GM23338 (cell line): ENCODE measurements at regions not wholly inside any gene's neighbourhood (a gene's known extent, or its start where the extent isn't known, plus 50 kb on each side); places are given as distances from the start of the nearest gene placed in this dataset.

Source experiments
- ATAC-seq: fragments of 200-7000 bp; cut with Tn5 transposase; 3 replicates; pipeline ENCODE4 v1.9.1; 2020
- DNase-seq: peaks from one replicate; pipeline ENCODE4 v3.0.0-alpha.2; 2015; ENCODE audit warnings: low spot score
- H2AFZ ChIP-seq: fragments of 200-600 bp; sonication (generic); 2 replicates; pipeline ENCODE4 v1.8.0; 2016; ENCODE audit warnings: antibody characterized with exemption, mild to moderate bottlenecking, moderate library complexity
- H3F3A ChIP-seq: fragments of 200-600 bp; sonication (generic); replicated peaks from 2 replicates; pipeline ENCODE4 v1.8.0; 2017; ENCODE audit warnings: antibody characterized with exemption, mixed run types, low read depth
- H3K27ac ChIP-seq: fragments of 200-600 bp; sonication (generic); 2 replicates; pipeline ENCODE4 v1.6.1; 2016; ENCODE audit warnings: low read depth
- H3K27me3 ChIP-seq: fragments of 200-600 bp; sonication (generic); 2 replicates; pipeline ENCODE4 v1.8.0; 2016; ENCODE audit warnings: mild to moderate bottlenecking, mixed run types, moderate library complexity; ENCODE audit not compliant: insufficient read depth
- H3K36me3 ChIP-seq: fragments of 200-600 bp; sonication (generic); 2 replicates; pipeline ENCODE4 v1.8.0; 2016; ENCODE audit warnings: mild to moderate bottlenecking; ENCODE audit not compliant: insufficient read depth
- H3K4me1 ChIP-seq: fragments of 200-600 bp; sonication (generic); 2 replicates; pipeline ENCODE4 v1.8.0; 2016; ENCODE audit warnings: mild to moderate bottlenecking, moderate library complexity; ENCODE audit not compliant: insufficient read depth
- H3K4me2 ChIP-seq: fragments of 200-600 bp; sonication (generic); 2 replicates; pipeline ENCODE4 v1.7.1; 2017; ENCODE audit warnings: mixed run types
- H3K4me3 ChIP-seq: fragments of 200-600 bp; sonication (generic); 2 replicates; pipeline ENCODE4 v1.6.1; 2016; ENCODE audit warnings: mixed run types
- H3K79me2 ChIP-seq: fragments of 200-600 bp; sonication (generic); replicated peaks from 2 replicates; pipeline ENCODE4 v1.8.0; 2017; ENCODE audit warnings: mild to moderate bottlenecking; ENCODE audit not compliant: insufficient read depth
- H3K9me2 ChIP-seq: fragments of 200-600 bp; sonication (generic); 2 replicates; pipeline ENCODE4 v1.8.0; 2017; ENCODE audit not compliant: insufficient read depth
- H4K20me1 ChIP-seq: fragments of 200-600 bp; sonication (generic); replicated peaks from 2 replicates; pipeline ENCODE4 v1.8.0; 2017; ENCODE audit warnings: mild to moderate bottlenecking; ENCODE audit not compliant: insufficient read depth
- H3K27ac Mint-ChIP-seq: 2 replicates; pipeline ENCODE4 v1.8.0; 2020; ENCODE audit warnings: inconsistent platforms, mild to moderate bottlenecking, moderate library complexity, mixed read lengths
- H3K27me3 Mint-ChIP-seq: 3 replicates; pipeline ENCODE4 v1.8.0; 2022; ENCODE audit warnings: low read depth, mild to moderate bottlenecking, moderate library complexity, mixed read lengths, inconsistent platforms; ENCODE audit not compliant: insufficient read depth, poor library complexity
- H3K36me3 Mint-ChIP-seq: 3 replicates; pipeline ENCODE4 v1.8.0; 2021; ENCODE audit warnings: low read depth, mild to moderate bottlenecking, inconsistent platforms, moderate library complexity, mixed read lengths
- H3K4me1 Mint-ChIP-seq: 3 replicates; pipeline ENCODE4 v1.8.0; 2020; ENCODE audit warnings: mild to moderate bottlenecking, inconsistent platforms, mixed read lengths
- H3K4me3 Mint-ChIP-seq: 3 replicates; pipeline ENCODE4 v1.8.0; 2021; ENCODE audit warnings: moderate library complexity, mild to moderate bottlenecking, inconsistent platforms, mixed read lengths
- H3K9me3 Mint-ChIP-seq: 3 replicates; pipeline ENCODE4 v1.8.0; 2020; ENCODE audit warnings: moderate library complexity, mild to moderate bottlenecking, inconsistent platforms, mixed read lengths
- CREB1 ChIP-seq: fragments of 250-450 bp; sonication (Bioruptor Pico); IDR thresholded peaks from 2 replicates; pipeline ENCODE4 v1.5.0; 2020; ENCODE audit warnings: low read depth, mild to moderate bottlenecking, moderate library complexity
- POLR2AphosphoS5 ChIP-seq: IDR thresholded peaks from 2 replicates; pipeline ENCODE4 v1.6.1; 2016; ENCODE audit warnings: antibody characterized with exemption, low read depth
- REST ChIP-seq: IDR thresholded peaks from one replicate; pipeline ENCODE4 v1.6.1; 2018; ENCODE audit warnings: antibody characterized with exemption; ENCODE audit not compliant: unreplicated experiment
- TF ChIP-seq, protein P1 (sequence below), 2 experiments: fragments of 200-600 bp in 1 of 2; sonication (generic) in 1 of 2; conservative IDR thresholded peaks; 2 replicates each; pipeline versions ENCODE4 v1.5.1 to v1.6.1; 2016 to 2017; ENCODE audit warnings: antibody characterized with exemption in 2 of 2, low read depth in 2 of 2, mild to moderate bottlenecking in 2 of 2, moderate library complexity in 1 of 2

GRCh38 chr21:20396798-20397197, 601.4 kb upstream of the NCAM2 start (continued):
- no peak for TF ChIP-seq REST

GRCh38 chr21:20404915-20405314, 593.3 kb upstream of the NCAM2 start:
- TF ChIP-seq, protein P1, sequence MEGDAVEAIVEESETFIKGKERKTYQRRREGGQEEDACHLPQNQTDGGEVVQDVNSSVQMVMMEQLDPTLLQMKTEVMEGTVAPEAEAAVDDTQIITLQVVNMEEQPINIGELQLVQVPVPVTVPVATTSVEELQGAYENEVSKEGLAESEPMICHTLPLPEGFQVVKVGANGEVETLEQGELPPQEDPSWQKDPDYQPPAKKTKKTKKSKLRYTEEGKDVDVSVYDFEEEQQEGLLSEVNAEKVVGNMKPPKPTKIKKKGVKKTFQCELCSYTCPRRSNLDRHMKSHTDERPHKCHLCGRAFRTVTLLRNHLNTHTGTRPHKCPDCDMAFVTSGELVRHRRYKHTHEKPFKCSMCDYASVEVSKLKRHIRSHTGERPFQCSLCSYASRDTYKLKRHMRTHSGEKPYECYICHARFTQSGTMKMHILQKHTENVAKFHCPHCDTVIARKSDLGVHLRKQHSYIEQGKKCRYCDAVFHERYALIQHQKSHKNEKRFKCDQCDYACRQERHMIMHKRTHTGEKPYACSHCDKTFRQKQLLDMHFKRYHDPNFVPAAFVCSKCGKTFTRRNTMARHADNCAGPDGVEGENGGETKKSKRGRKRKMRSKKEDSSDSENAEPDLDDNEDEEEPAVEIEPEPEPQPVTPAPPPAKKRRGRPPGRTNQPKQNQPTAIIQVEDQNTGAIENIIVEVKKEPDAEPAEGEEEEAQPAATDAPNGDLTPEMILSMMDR (conservative IDR thresholded peaks at IDR 0.05; ENCODE audit: low read depth in 2 of 2): 0 out of 4 replicates have a peak, but pooled peaks of 1 of the 2 experiments have one; percentile 9
- no peak for TF ChIP-seq POLR2AphosphoS5
- Histone ChIP-seq H3K4me3 (no peak overlapping the region), H3K27me3 (no peaks in the 10 kb centered on the region), H3K4me1 (peaks cover 4% of the 10 kb centered on the region; the same call in 1 of the 2 replicates), H3K9me2 (peaks cover 7% of the 10 kb centered on the region; the same call in 1 of the 2 replicates), H3K79me2 (no peaks in the 10 kb centered on the region), H3K36me3 (no peaks in the 10 kb centered on the region), H3K27ac (no peak overlapping the region), H2AFZ (peak overlapping the region; percentile 24; the same call in 1 of the 2 replicates), H3K4me2 (no peak overlapping the region), H3F3A (no peaks in the 10 kb centered on the region), H4K20me1 (no peaks in the 10 kb centered on the region)
- peaks cover 9% of the 10 kb centered on the region for H3K4me1 Mint-ChIP-seq
- DNase-seq (peak; percentile 14), ATAC-seq (peak; percentile 49; the same call in 2 of the 3 replicates)
- H3K4me3 Mint-ChIP-seq: no peak overlapping the region
- no peak overlapping the region for H3K27ac Mint-ChIP-seq
- peaks cover 4% of the 10 kb centered on the region for H3K27me3 Mint-ChIP-seq
- H3K36me3 Mint-ChIP-seq: peaks cover 27% of the 10 kb centered on the region
- peaks cover 10% of the 10 kb centered on the region for H3K9me3 Mint-ChIP-seq

DNA sequence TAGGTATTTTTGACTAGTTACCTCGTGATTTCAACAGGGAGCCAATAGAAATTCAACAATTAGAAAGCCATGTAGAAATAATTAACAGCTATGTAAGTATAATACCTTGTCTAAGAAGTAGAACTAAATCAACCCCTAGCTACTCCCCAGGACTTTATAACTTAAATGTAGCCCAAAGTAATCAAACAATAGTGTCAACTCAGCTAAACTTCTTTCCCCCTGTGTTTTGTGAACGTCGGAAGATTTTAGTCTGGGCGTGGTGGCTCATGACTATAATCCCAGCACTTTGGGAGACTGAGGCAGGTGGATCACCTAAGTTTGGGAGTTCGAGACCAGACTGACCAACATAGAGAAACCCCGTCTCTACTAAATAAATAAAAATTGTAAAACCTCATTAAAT, 579.9 kb upstream of the NCAM2 start:
- H3K4me3 ChIP-seq: no peak overlapping the region
- H4K20me1 ChIP-seq: no peaks in the 10 kb centered on the region
- H3K4me1 Mint-ChIP-seq: no peaks in the 10 kb centered on the region
- H3K9me3 Mint-ChIP-seq: no peaks in the 10 kb centered on the region
- H3K79me2 ChIP-seq: no peaks in the 10 kb centered on the region
- H3F3A ChIP-seq: no peaks in the 10 kb centered on the region
- no peak for TF ChIP-seq CREB1 (CRISPR knock-in tag)
- ATAC-seq (no peak), DNase-seq (no peak)
- no peak overlapping the region for H2AFZ ChIP-seq
- H3K4me1 ChIP-seq: no peaks in the 10 kb centered on the region
- 0 out of 2 replicates have a peak, but pooled peaks cover 4% of the 10 kb centered on the region for H3K36me3 ChIP-seq
- peaks cover 22% of the 10 kb centered on the region for H3K9me2 ChIP-seq
- peaks cover 4% of the 10 kb centered on the region for H3K27me3 Mint-ChIP-seq
- no peak overlapping the region for H3K27ac ChIP-seq
- no peak overlapping the region for H3K4me2 ChIP-seq
- no peak overlapping the region for H3K27ac Mint-ChIP-seq
- H3K4me3 Mint-ChIP-seq: no peak overlapping the region
- H3K36me3 Mint-ChIP-seq: no peaks in the 10 kb centered on the region
- no peaks in the 10 kb centered on the region for H3K27me3 ChIP-seq
